HG03108 (cell line): ENCODE measurements at regions not wholly inside any gene's neighbourhood (a gene's known extent, or its start where the extent isn't known, plus 50 kb on each side); places are given as distances from the start of the nearest gene placed in this dataset.
"Not testable (repeated sequence)": the region's sequence is repeated elsewhere in the genome, so short reads cannot be mapped to it uniquely, and the experiment has no call there.

Source experiments
- ATAC-seq: cut with Tn5 transposase; IDR thresholded peaks from one replicate; pipeline ENCODE4 v1.9.1; 2021; ENCODE audit warnings: moderate library complexity; ENCODE audit not compliant: unreplicated experiment

- ATAC-seq = no peak
These were observed 147.9 kb upstream of the ABI3BP start for GRCh38 chr3:101141135-101141534.

- ATAC-seq = no peak
These were observed 145.6 kb upstream of the ABI3BP start for GRCh38 chr3:101138817-101139216.

DNA sequence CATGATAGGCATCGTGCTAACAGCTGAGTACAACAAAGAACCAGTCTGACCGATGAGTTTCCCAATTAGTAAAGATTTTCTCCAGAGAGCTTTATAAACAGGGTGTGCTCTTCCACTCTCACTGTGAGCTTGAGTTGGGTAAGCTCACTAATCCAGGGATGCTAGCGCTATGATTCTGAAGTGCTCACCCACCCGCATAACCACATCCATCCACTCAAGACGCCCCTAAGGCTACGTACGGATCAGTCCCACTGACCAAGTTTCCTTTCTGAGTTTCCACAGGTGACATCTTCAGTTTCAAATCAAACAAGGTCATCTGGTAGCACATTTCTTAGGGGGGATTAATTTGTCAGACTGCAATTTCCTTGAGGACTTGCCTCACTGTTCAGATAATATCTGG is 141.1 kb upstream of the ABI3BP start:
- ATAC-seq = no peak

GRCh38 chr3:101133652-101134051 is 140.4 kb upstream of the ABI3BP start:
- ATAC-seq = no peak

DNA sequence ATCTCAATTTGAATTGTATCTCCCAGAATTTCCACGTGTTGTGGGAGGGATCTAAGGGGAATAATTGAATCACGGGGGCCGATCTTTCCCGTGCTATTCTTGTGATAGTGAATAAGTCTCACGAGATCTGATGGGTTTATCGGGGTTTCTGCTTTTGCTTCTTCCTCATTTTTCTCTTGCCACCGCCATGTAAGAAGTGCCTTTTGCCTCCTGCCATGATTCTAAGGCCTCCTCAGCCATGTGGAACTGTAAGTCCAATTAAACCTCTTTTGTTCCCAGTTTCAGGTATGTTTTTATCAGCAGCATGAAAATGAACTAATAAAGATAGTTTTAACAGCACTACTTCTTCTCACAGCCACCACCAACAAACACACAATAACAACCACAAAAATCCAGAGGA is 140.0 kb upstream of the ABI3BP start:
- not testable (repeated sequence) for ATAC-seq

DNA sequence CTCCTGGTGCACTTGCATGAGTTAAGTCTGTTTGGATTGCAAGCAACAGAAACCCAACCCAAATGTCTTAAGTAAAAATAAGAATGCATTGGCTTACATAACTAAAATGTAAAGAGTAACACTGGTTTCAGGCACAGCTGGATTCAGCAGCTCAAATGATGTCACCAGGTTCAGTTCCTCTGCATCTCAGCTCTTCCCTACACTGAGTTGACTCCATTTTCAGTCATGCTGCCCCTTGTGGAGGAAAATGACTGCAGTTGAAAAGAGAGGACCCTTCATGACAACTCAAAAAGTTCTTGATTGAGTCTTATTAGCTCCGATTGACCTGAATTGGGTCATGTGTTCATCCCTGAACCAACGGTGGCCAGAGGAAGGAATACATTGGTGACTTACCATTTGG is 138.5 kb upstream of the ABI3BP start:
- no peak for ATAC-seq

- no peak for ATAC-seq
These were observed 135.6 kb upstream of the ABI3BP start for GRCh38 chr3:101128786-101129185.

GRCh38 chr3:101128001-101128400 is 134.8 kb upstream of the ABI3BP start:
- ATAC-seq = no peak

DNA sequence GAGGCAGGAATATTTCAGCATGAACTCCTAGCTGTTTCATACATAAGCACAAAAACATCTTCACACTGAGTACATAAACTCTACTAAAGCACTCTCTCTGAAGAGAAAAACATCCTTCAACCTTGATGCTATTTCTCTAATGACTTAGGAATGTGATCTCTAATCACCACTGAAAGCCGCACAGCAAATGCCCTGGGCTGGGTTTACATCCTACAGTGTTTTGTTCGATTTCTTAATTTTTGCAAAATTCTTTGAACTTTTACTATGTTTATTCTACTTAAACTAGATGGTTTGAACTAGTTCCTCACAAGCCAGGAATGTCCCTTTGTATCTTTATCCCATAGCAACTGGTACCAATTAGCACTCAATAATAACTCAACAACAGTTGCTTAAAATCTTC is 130.9 kb upstream of the ABI3BP start:
- no peak for ATAC-seq

- ATAC-seq = no peak
These were observed 129.9 kb upstream of the ABI3BP start for GRCh38 chr3:101123081-101123480.

GRCh38 chr3:101122681-101123080 is 129.5 kb upstream of the ABI3BP start:
- ATAC-seq = no peak

- no peak for ATAC-seq
These were observed 126.8 kb upstream of the ABI3BP start for GRCh38 chr3:101120039-101120438.

GRCh38 chr3:101119535-101119934 is 126.3 kb upstream of the ABI3BP start:
- no peak for ATAC-seq

DNA sequence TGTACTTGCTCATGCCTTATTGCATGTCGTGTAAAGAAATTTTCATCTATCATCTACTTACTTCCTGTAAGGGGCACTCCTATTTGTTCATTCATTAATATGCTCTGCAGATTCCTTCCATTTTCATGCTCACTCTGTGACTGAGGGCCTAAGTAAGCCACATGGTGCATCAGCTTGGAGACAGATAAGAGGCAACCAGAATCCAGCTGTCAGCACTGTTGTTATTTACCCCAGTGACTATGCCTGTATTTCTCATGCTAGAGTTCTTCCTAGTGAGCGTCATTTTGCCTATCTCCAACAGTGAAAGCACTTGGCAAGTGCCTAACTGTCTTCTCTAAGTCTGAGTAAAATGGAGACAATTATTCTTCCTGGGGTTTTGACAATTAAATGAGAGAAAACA is 124.8 kb upstream of the ABI3BP start:
- no peak for ATAC-seq

- ATAC-seq = no peak
These were observed 124.2 kb upstream of the ABI3BP start for GRCh38 chr3:101117465-101117864.

- not testable (repeated sequence) for ATAC-seq
These were observed 117.1 kb upstream of the ABI3BP start for GRCh38 chr3:101110295-101110694.

- ATAC-seq = no peak
These were observed 111.1 kb upstream of the ABI3BP start for GRCh38 chr3:101104321-101104720.

DNA sequence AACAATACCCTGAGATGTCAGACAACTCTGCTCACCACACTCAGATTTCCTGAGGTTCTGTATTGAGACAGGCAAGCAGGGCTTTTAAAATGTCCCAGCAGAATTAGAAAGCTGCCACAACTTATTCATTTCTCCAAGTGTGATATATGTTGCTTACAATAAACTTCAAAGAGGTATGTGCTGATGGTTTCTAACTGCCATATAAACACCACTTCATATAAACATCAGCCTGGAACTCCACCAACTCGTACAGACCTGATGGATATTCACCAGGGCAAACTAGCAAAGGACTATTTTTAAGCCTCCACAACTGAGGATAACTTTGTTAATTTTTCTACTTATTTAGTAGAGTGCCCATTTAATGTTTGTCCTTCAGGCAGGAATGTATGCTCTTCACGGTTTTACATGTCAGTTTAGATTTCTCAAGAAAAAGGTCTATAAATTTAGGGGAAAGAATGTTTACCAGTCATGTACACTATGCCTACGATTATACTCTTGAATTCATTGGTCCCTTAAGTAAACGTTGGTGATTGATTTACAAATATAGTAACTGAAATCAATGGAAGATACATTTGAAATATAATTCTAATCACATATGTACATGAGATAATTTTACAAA is 109.6 kb upstream of the ABI3BP start:
- no peak for ATAC-seq

GRCh38 chr3:101100361-101101009 is 107.3 kb upstream of the ABI3BP start:
- ATAC-seq = no peak

GRCh38 chr3:101099791-101100190 is 106.6 kb upstream of the ABI3BP start:
- ATAC-seq = no peak

DNA sequence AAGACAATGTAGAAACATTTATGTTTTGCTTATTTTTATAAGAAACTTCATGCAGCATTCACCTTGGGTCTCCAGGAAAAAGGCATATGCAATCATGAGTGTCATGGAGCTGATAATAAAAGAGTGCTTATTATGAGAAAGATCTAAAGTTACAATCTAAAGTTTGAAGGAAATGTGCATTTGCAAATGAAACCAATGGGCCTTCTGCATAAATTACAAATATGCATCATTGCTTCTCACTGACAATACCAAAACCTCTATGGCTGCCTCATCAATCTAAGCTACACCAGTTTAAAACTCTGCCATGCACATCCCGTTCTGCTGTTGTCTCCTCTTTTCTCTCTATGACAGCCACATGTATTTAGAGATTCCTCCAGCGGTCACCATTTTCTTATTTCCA is 103.2 kb upstream of the ABI3BP start:
- ATAC-seq = no peak

DNA sequence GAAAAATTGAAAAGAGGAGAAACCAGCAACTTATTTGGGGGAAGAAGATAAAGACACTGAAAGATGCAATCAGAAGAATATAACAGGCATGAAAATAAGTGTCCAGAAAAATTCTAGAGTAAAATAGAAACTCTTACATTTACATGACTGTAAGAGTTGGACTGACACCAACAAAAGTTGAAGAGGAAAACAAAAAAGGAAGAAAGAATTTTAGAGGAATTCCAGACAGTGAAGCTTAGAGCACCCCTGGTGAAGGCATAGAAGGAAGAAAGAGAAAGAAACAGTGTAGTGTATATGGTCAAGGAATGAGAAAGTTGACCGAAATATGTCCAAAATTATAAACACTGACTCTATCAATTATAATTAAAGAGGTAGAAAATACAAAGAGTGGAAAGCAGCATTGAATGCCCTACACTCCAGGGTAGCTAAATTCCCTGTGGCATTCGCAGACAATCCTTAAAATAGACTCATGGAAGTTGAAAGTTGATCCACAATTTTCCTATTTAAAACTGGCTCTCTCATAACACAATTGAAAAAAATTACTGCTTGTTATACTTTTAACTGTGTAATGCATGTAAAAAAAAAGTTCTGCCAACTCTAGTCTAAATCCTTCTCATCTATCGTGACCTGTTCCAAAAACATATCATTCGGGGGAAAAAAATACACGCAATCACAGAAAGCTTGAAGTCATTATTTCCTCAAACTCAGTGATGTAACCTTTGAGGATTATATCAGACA is 102.6 kb upstream of the ABI3BP start:
- no peak for ATAC-seq
